GM12878 (cell line): ENCODE measurements at regions not wholly inside any gene's neighbourhood (a gene's known extent, or its start where the extent isn't known, plus 50 kb on each side); places are given as distances from the start of the nearest gene placed in this dataset.

Experiments
- ATAC-seq: fragments of 200-7000 bp; cut with Tn5 transposase; 3 replicates; pipeline ENCODE4 v1.9.1; 2020; ENCODE audit warnings: mild to moderate bottlenecking, moderate library complexity
- BruUV-seq: library from RNA; stranded (reverse); fragments of 400-500 nt; replicated peaks from 2 replicates; lab custom pipeline; 2021; lab: Mats Ljungman, UMichigan
- CTCF ChIA-PET: fragments of 300-600 bp; sonication (Branson Sonifier 250); formaldehyde crosslinking; extraction: SDS; loops from one replicate; lab custom pipeline; 2021; ENCODE audit warnings: inconsistent platforms; lab: Yijun Ruan, JAX
- POLR2A ChIA-PET: fragments of 350-600 bp; formaldehyde crosslinking; extraction: SDS; loops from one replicate; lab custom pipeline; 2021; ENCODE audit warnings: inconsistent platforms; lab: Charles Lee
- RAD21 ChIA-PET: fragments of 300-600 bp; sonication (Branson Sonifier 250); formaldehyde crosslinking; loops from one replicate; lab custom pipeline; 2023; ENCODE audit warnings: antibody characterized with exemption; ENCODE audit not compliant: unreplicated experiment; lab: Charles Lee
- SMC1A ChIA-PET: fragments of 300-600 bp; sonication (Branson Sonifier 250); formaldehyde crosslinking; loops from one replicate; lab custom pipeline; 2023; ENCODE audit not compliant: unreplicated experiment, uncharacterized antibody; lab: Charles Lee
- DNase-seq: peaks from one replicate; pipeline ENCODE4 v3.0.0-alpha.2; 2011; ENCODE audit warnings: low read depth, low spot score
- FAIRE-seq: peaks from 3 replicates; lab custom pipeline; 2011; peaks lifted over from hg19 to GRCh38; lab: Jason Lieb, UNC
- H2AFZ ChIP-seq: 2 replicates; pipeline ENCODE4 v1.6.0; 2011; ENCODE audit warnings: low read depth, low read length, control low read depth; ENCODE audit not compliant: control insufficient read depth
- H3K27ac ChIP-seq: 2 replicates; pipeline ENCODE4 v1.5.1; 2011; ENCODE audit warnings: control low read depth; ENCODE audit not compliant: control insufficient read depth, insufficient read depth
- H3K27me3 ChIP-seq, 2 experiments: replicated peaks in 1 of 2; 2 replicates each; pipeline versions ENCODE4 v1.6.0 to v1.6.1; 2011; ENCODE audit warnings: low read length in 1 of 2; ENCODE audit not compliant: control insufficient read depth in 2 of 2, insufficient read depth in 2 of 2
- H3K36me3 ChIP-seq, 2 experiments: 2 replicates each; pipeline ENCODE4 v1.5.1; 2011; ENCODE audit warnings: low read length in 1 of 2; ENCODE audit not compliant: control insufficient read depth in 2 of 2, insufficient read depth in 2 of 2
- H3K4me1 ChIP-seq: 2 replicates; pipeline ENCODE4 v1.6.1; 2011; ENCODE audit warnings: mild to moderate bottlenecking, low read length, moderate library complexity, mixed read lengths; ENCODE audit not compliant: control insufficient read depth, insufficient read depth
- H3K4me2 ChIP-seq: 2 replicates; pipeline ENCODE4 v1.6.0; 2011; ENCODE audit warnings: control low read depth; ENCODE audit not compliant: control insufficient read depth, insufficient read depth
- H3K4me3 ChIP-seq: fragments of 200-600 bp; sonication (generic); 2 replicates; pipeline ENCODE4 v1.5.1; 2016
- H3K79me2 ChIP-seq: 2 replicates; pipeline ENCODE4 v1.6.0; 2011; ENCODE audit warnings: low read length; ENCODE audit not compliant: control insufficient read depth, insufficient read depth
- H3K9ac ChIP-seq: 2 replicates; pipeline ENCODE4 v1.8.0; 2011; ENCODE audit warnings: low read length, control low read depth, mixed read lengths; ENCODE audit not compliant: control insufficient read depth, insufficient read depth
- H3K9me3 ChIP-seq: replicated peaks from 3 replicates; pipeline ENCODE4 v1.5.1; 2011; ENCODE audit warnings: mild to moderate bottlenecking, low read length; ENCODE audit not compliant: control insufficient read depth, insufficient read depth
- H4K20me1 ChIP-seq: 2 replicates; pipeline ENCODE4 v1.6.0; 2011; ENCODE audit not compliant: control insufficient read depth, insufficient read depth
- CREM ChIP-seq: IDR thresholded peaks from 2 replicates; pipeline ENCODE4 v1.6.1; 2014; ENCODE audit warnings: antibody characterized with exemption, low read depth
- E2F8 ChIP-seq: fragments of 450-650 bp; IDR thresholded peaks from 2 replicates; pipeline ENCODE4 v1.6.1; 2018; ENCODE audit warnings: mild to moderate bottlenecking, low read depth, moderate library complexity; ENCODE audit not compliant: partially characterized antibody
- EP300 ChIP-seq, 2 experiments: fragments of 150-350 bp in 1 of 2; IDR thresholded peaks; 2 replicates each; pipeline ENCODE4 v1.6.1; 2011 to 2012; ENCODE audit warnings: low read depth in 2 of 2, low read length in 2 of 2, borderline replicate concordance in 1 of 2, improper control_type of control experiment in 1 of 2, inconsistent platforms in 1 of 2; ENCODE audit not compliant: control insufficient read depth in 1 of 2
- KLF5 ChIP-seq: fragments of 450-650 bp; IDR thresholded peaks from 2 replicates; pipeline ENCODE4 v1.6.1; 2014; ENCODE audit warnings: mild to moderate bottlenecking; ENCODE audit not compliant: partially characterized antibody
- NFXL1 ChIP-seq: fragments of 450-650 bp; IDR thresholded peaks from 2 replicates; pipeline ENCODE4 v1.6.1; 2017; ENCODE audit warnings: antibody characterized with exemption, mild to moderate bottlenecking, borderline replicate concordance
- STAT3 ChIP-seq: IDR thresholded peaks from 2 replicates; pipeline ENCODE4 v1.6.1; 2011; ENCODE audit warnings: low read depth, low read length, improper control_type of control experiment
- ZNF274 ChIP-seq: IDR thresholded peaks from one replicate; pipeline ENCODE4 v1.8.0; 2011; ENCODE audit not compliant: insufficient read length, insufficient read depth
- WGBS: methylation state at CpG from one replicate; pipeline ENCODE4 v1.1.6; 2016; ENCODE audit warnings: low lambda C conversion rate; ENCODE audit not compliant: insufficient replicate concordance, insufficient coverage; ENCODE audit errors: missing lambda C conversion rate; 5-methylcytosine and 5-hydroxymethylcytosine counted together
- in situ Hi-C: fragments of 300-500 bp; cut with MboI; formaldehyde crosslinking; loops from 9 replicates; pipeline ENCODE4 v1.14.3; 2018; ENCODE audit warnings: mixed read lengths
- intact Hi-C: fragments of 100-400 bp; cut with micrococcal nuclease; formaldehyde crosslinking; loops from one replicate; pipeline ENCODE4 v1.14.2; 2022; ENCODE audit not compliant: unreplicated experiment

GRCh38 chr2:145584353-145584752 is 1064.4 kb upstream of the ZEB2 start:
- Histone ChIP-seq H3K36me3 (no peaks in the 10 kb centered on the region), H3K27me3 (no peaks in the 10 kb centered on the region), H3K4me3 (no peak overlapping the region), H3K79me2 (no peaks in the 10 kb centered on the region), H3K9me3 (no peaks in the 10 kb centered on the region), H3K4me2 (no peak overlapping the region), H3K4me1 (no peaks in the 10 kb centered on the region), H4K20me1 (no peaks in the 10 kb centered on the region), H3K9ac (no peak overlapping the region), H3K27ac (no peak overlapping the region), H2AFZ (no peak overlapping the region)
- CTCF ChIA-PET = interaction anchor here (0.6 kb wide), 1 partner anchor 1499 kb away, joined by 3 read pairs; no protein-coding TSS in a partner anchor
- RAD21 ChIA-PET = no interaction called here
- no TSS peak for BruUV-seq
- FAIRE-seq (no peak), ATAC-seq (no peak), DNase-seq (no peak)
- 5% methylated on average over 1 of the region's 1 CpG for WGBS
- TF ChIP-seq CREM = no peak
- no peak for TF ChIP-seq E2F8
- TF ChIP-seq STAT3 = no peak
- TF ChIP-seq KLF5 = no peak
- no peak for TF ChIP-seq NFXL1
- TF ChIP-seq ZNF274 = no peak
- no peak for TF ChIP-seq EP300 (IDR thresholded peaks at IDR 0.05; ENCODE audit: borderline replicate concordance in 1 of 2, control insufficient read depth in 1 of 2, low read depth in 2 of 2, low read length in 2 of 2)
- POLR2A ChIA-PET = no interaction called here
- in situ Hi-C loops (no loop called here), intact Hi-C loops (no loop called here)
- SMC1A ChIA-PET = interaction anchor here (1.4 kb wide), 1 partner anchor 183 kb away, joined by 4 read pairs; no protein-coding TSS in a partner anchor
